GM12878 (cell line): ENCODE measurements at regions not wholly inside any gene's neighbourhood (a gene's known extent, or its start where the extent isn't known, plus 50 kb on each side); places are given as distances from the start of the nearest gene placed in this dataset.

Experiments
- CTCF ChIP-seq, 3 experiments: IDR thresholded peaks in 2 of 3; conservative IDR thresholded peaks in 1 of 3; 2 replicates each; pipeline ENCODE4 v1.5.1; 2011; ENCODE audit warnings: low read depth in 3 of 3, low read length in 3 of 3, mild to moderate bottlenecking in 3 of 3, control low read depth in 2 of 3, moderate library complexity in 2 of 3, inconsistent platforms in 1 of 3, mixed read lengths in 1 of 3; ENCODE audit not compliant: control insufficient read depth in 2 of 3, insufficient read depth in 1 of 3; ENCODE audit errors: extremely low read depth in 1 of 3
- EZH2 ChIP-seq: IDR thresholded peaks from 2 replicates; pipeline ENCODE4 v1.6.1; 2012; ENCODE audit warnings: low read depth, mild to moderate bottlenecking, control low read depth, inconsistent platforms, low read length, borderline replicate concordance; ENCODE audit not compliant: control insufficient read depth
- NFYB ChIP-seq: IDR thresholded peaks from 2 replicates; pipeline ENCODE4 v1.6.1; 2011; ENCODE audit warnings: low read depth, mild to moderate bottlenecking, low read length, improper control_type of control experiment, moderate library complexity; ENCODE audit not compliant: insufficient read depth
- POLR2A ChIP-seq: IDR thresholded peaks from 2 replicates; pipeline ENCODE4 v1.6.1; 2011; ENCODE audit warnings: low read depth, mild to moderate bottlenecking, low read length
- RAD21 ChIP-seq: IDR thresholded peaks from 2 replicates; pipeline ENCODE4 v1.6.1; 2011; ENCODE audit warnings: mild to moderate bottlenecking, low read depth, low read length, moderate library complexity; ENCODE audit not compliant: insufficient read depth
- SP1 ChIP-seq: IDR thresholded peaks from one replicate; pipeline ENCODE4 v1.6.1; 2011; ENCODE audit warnings: low read depth, low read length
- USF2 ChIP-seq: IDR thresholded peaks from 2 replicates; pipeline ENCODE4 v1.6.1; 2011; ENCODE audit warnings: low read depth, low read length, improper control_type of control experiment, borderline replicate concordance
- ZNF274 ChIP-seq: IDR thresholded peaks from one replicate; pipeline ENCODE4 v1.8.0; 2011; ENCODE audit not compliant: insufficient read length, insufficient read depth
- ZNF622 ChIP-seq: fragments of 450-650 bp; IDR thresholded peaks from 2 replicates; pipeline ENCODE4 v1.6.1; 2017; ENCODE audit warnings: mild to moderate bottlenecking, inconsistent platforms

DNA sequence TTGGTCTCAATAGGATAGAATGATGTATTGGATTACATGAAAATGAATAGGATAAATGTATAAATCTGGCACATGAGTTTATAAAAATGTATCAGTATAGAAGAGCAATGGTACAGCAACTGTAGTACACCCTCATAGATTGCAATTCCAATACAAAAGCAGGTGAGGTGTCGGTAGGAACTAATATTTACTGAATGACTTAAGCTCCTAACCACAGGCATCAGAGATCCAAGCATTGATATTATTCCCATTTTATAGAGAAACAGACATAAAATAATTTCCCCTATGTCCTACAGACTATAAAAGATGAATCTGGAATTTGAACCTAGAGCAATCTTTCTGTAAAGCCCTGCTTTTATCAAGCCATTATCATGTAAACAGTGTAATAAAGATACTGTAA, 227.4 kb downstream of the MBD2 start:
- no peak for TF ChIP-seq ZNF274
- no peak for TF ChIP-seq NFYB
- TF ChIP-seq RAD21: no peak
- TF ChIP-seq EZH2: no peak
- no peak for TF ChIP-seq ZNF622
- TF ChIP-seq CTCF (IDR thresholded peaks at IDR 0.05 in 2 of 3, conservative IDR thresholded peaks at IDR 0.05 in 1 of 3; ENCODE audit: control insufficient read depth in 2 of 3, extremely low read depth in 1 of 3, insufficient read depth in 1 of 3, low read depth in 3 of 3, low read length in 3 of 3): no peak
- no peak for TF ChIP-seq SP1
- TF ChIP-seq POLR2A: no peak
- no peak for TF ChIP-seq USF2
